Testis (tissue), 2 donors: ENCODE measurements at regions not wholly inside any gene's neighbourhood (a gene's known extent, or its start where the extent isn't known, plus 50 kb on each side); places are given as distances from the start of the nearest gene placed in this dataset.

ENCODE experiments used
- POLR2A ChIP-seq: fragments of 450-650 bp; IDR thresholded peaks from one replicate; pipeline ENCODE4 v1.6.1; 2017; ENCODE audit warnings: antibody characterized with exemption, mild to moderate bottlenecking, moderate library complexity
- TF ChIP-seq, protein P1 (sequence below), 3 experiments: fragments of 450-650 bp in 2 of 3; fragments of 200-600 bp in 1 of 3; sonication (generic) in 1 of 3; IDR thresholded peaks; one replicate each; pipeline ENCODE4 v1.5.1; 2016 to 2019; ENCODE audit warnings: antibody characterized with exemption in 3 of 3, mild to moderate bottlenecking in 2 of 3, moderate library complexity in 1 of 3

DNA sequence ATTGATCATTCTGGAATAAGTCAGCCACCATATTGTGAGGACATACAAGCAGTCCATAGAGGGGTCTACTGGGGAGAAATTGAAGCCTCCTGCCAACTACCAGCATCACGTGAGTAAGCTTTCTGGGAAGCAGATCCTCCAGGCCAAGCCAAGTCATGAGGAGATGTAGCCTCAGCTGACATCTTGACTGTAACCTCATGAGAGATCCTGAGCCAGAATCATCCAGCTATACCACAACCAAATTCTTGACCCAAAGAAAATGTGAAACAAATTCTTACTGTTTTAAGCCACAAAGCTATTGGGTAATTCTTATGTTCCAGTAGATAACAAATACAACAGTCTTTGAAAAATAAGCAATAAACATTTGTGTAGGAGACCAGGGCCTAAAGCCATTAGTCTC is 479.4 kb upstream of the DCN start:
- no peak for TF ChIP-seq POLR2A
- TF ChIP-seq, protein P1, sequence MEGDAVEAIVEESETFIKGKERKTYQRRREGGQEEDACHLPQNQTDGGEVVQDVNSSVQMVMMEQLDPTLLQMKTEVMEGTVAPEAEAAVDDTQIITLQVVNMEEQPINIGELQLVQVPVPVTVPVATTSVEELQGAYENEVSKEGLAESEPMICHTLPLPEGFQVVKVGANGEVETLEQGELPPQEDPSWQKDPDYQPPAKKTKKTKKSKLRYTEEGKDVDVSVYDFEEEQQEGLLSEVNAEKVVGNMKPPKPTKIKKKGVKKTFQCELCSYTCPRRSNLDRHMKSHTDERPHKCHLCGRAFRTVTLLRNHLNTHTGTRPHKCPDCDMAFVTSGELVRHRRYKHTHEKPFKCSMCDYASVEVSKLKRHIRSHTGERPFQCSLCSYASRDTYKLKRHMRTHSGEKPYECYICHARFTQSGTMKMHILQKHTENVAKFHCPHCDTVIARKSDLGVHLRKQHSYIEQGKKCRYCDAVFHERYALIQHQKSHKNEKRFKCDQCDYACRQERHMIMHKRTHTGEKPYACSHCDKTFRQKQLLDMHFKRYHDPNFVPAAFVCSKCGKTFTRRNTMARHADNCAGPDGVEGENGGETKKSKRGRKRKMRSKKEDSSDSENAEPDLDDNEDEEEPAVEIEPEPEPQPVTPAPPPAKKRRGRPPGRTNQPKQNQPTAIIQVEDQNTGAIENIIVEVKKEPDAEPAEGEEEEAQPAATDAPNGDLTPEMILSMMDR (IDR thresholded peaks at IDR 0.05): no peak
